ENCODE measurements at regions not wholly inside any gene's neighbourhood (a gene's known extent, or its start where the extent isn't known, plus 50 kb on each side); places are given as distances from the start of the nearest gene placed in this dataset.
A peak's percentile ranks its signal among the peaks of the same experiment; 100 is the strongest.

DNA sequence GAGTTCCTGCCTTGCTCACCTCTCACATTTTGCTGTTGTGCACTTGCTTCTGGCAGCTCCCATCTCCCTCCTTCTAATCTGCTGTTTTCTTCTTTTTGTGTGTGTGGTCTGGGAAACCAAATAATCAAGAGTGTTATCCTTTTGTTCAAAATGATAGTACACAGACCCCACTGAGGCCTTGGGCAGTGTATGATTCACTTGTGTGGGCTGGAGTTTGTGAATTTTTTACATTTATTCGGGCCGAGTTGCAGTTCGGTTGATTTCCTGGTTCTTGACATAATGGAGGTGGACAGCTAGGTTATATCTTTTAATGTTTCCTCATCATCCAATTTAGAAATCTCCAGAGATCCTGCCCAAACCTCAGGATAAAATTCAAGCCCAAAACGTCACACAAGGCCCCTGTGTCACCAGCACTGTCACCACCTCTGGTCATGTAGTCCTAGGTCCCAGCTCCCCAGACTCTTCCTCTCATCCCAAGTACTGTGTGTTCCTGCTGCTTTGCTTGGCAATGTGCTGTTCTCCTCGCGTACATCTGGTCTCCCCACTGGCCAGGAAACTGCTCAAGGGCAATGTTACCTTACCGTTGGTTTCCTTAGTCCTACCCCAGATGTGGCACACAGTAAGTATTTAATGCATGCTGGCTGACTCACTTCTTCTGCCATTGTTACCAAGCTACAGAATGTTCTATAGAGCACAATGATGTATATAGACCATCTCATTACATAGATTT is 55.7 kb upstream of the PHACTR2 start:
- no peak for DNase-seq

DNA sequence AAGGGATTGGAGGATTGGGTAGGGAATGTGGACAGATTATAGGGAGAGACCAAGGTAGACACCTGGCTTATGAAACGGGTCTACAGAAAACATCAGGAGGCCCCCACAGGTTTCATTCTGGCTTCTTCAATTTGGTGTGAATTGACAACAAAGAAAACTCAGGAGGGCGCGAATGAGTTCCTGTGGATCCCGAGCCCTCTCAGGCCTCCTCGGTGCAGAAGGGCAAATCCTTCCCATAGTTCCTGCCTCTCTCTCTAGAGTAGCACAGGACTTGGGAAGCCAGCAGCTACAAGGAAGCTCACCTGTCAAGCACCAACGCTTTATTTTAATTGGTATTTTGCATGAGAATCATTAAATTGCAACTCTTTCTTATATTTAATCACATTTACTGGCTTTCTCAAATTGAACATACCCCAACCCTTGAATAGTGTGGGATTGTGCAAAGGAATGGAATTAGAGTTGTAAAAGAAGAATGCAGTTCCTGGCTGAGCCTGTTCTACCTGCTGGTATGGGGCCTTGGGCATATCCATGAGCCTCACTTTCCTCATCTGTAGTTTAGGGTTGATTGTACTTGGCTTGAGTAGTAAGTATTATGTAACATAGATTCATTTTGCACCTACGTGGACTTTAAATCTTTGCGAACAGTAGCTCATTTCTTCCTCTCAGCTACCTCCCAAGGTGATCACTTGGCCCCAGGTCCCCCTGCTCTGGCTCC is 56.4 kb upstream of the PHACTR2 start:
- no peak for DNase-seq

DNA sequence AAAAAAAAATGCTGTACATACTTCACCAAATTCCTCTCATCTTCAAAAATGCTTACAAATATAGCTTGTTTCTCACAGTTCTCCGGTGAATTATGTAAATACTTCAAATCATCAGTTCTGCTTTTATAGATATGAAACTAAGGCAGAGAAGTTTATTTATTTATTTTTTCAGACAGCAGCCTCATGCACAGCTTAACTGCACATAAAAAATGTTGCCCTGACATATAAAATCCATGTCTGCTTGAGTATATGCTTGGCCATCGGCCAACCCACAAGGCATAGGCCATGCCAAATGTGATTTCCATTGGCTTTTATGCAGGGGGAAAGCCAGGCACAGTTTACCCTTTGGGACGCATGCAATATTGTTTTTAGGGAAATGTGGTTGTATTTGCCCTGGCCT is 57.3 kb upstream of the PHACTR2 start:
- no peak for DNase-seq

DNA sequence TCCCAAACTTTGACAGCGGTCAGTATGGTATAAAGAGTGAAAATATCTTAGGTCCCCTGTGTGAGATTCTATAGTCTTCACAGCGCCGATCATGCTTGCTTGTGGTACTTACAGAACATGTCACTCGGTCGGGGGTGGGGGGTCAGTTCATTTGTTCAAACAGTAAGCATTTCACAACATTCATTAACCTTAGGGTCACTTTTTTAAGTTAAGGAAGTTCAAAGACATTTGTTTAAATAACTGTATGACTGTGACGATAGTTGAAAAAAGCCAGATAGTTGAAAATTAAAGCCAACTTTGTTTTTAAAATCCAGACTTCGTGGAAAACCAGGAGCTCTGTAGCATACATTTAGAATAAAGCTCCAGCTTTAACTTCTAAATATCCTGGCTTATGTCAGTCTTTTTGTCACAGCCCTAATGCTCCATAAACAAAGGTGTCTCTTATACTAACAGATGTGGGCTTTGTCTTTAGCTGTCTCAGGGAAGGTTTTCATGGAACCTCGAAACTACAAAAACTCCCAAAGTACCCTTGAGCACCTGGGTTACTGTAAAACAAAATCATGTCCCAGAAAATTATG is 57.9 kb upstream of the PHACTR2 start:
- no peak for DNase-seq

DNA sequence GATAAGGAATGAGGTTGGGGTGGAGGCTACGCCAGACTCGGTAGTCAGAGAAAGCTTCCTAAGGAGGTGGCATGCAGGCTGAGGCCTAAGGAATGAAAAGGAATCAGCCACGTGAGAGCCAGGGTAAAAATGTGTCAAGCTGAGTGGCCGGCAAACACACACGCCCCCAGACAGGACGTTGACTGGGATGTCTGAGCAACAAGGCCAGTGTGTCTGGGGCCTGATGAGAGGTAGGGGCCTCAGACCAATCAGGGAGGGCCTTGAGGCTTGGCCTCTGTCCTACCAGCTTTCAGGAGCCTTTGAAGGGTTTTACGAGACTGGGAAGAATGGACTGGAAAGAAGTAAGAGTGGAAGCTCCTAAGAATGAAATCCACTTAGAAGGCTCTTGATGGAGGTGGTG is 61.0 kb upstream of the PHACTR2 start:
- DNase-seq: no peak

DNA sequence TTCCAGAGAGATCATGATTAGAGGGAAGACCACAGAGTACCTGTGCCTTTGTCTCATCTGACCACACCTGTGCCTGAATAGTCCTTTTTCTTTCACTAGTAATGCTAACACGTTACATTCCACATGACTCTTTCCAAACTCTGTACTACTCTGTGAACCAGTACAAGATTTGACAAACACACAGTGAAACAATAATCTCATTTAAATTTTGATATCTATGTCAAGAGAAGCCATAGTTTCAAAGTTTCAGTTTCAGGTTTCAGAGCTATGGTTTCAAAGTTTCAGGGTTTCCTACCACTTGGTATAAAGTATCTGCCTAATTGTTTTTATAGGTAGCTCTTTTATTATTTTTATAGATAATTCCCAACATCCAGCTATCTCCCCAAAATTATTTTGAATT is 62.0 kb upstream of the PHACTR2 start:
- DNase-seq: no peak

DNA sequence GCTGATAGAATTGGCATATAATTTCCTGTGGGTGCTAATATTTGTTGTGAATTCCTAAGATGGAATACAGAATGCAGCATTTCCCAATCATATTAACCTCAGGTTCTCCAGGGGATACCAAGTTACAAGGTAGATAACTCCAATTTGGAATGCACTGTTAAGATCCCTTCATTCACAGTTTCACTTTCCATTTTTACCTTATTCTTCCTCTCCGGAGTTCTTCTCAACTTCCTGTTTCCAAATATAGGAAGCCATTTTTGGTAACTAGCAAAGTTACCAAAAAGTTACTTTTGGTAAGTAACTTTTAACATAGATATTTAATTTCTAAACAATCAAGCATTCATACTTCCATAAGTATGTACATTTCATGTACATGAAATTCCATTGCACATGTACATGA is 63.5 kb upstream of the PHACTR2 start:
- no peak for DNase-seq

DNA sequence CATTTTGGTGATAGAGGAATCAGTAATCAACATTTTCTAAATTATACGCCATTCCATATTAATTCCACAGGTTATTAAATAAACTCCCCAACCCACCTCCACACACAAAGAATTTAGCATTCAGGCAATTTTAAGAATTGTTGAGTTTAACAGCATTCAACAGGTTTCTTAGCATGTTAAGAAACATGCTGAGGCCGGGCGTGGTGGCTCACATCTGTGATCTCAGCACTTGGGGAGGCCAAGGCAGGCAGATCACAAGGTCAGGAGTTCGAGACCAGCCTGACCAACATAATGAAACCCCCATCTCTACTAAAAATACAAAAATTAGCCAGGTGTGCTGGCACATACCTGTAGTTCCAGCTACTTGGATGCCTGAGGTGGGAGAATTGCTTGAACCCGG is 64.0 kb upstream of the PHACTR2 start:
- DNase-seq: no peak

DNA sequence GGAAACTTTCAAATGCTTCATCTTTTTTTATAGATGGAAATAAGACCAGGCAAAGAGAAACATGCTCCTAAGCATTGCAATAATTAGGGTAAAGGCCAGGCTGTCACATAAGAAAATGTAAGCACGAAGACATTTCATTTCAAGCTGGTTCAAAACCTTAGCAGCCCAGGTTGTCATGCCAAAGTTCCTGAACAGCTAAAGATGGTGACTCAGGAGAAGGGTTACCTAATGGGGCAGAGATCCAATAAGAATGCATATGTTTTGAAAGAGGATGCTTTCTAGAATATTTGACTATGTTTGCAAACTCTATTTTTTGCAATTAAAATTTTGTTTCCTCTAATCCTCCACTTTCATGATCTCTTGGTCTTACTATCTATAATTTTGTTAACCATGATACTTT is 65.6 kb upstream of the PHACTR2 start:
- DNase-seq: no peak

DNA sequence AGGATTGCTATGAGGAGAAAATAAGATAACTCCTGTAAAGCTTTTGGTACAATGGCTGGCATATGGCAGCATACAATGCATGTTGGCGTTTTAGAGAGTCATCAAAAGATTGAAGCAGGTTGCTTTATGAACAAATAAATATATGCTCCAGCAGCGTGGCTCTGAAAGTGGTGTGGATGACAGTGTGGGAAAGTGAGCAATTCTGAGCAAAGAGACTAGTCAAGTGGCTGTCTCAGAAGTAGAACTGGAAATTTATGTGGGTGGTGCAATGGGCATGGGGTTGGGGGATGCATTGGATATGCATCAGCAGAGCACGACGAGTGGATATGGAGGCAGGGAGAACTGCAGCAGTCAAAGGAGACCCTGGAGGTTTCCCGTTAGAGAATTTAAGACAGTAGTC is 66.2 kb upstream of the PHACTR2 start:
- DNase-seq: no peak

DNA sequence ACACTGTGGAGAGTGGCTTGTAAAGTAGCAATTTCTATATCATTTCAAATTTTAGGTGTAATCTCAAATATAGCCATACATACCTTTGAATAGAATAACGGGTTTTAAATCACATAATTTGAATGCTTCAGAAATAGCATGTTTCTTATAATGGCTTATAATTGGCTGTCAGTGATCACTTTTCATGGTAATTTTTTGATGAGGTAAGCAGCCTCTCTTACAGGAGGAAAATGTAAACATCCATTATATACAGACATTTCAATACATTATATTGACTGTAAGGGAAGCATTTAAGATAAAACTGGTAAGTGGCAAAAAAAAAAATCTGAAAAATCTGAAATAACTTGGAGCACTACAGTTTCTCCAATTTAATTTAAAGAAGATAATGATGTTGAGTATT is 67.8 kb upstream of the PHACTR2 start:
- no peak for DNase-seq

DNA sequence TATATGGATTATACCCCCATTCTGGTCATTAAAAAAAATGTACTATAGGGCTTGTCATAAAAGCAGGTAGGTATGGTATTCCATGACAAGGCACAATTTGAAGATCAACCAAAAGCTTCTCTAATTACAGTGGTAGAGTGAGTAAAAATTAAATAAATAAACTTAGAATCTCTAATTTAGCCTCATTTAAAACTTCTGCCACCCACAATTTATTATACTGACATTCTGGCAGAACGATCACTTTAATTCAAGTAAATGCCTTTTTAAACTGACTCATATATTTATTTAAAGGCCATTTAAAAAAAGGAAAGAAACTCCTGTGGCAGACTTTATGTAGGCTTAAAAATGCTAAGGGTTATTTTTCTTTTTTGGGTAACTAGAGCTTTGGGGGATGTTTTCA is 68.3 kb upstream of the PHACTR2 start:
- DNase-seq: no peak

DNA sequence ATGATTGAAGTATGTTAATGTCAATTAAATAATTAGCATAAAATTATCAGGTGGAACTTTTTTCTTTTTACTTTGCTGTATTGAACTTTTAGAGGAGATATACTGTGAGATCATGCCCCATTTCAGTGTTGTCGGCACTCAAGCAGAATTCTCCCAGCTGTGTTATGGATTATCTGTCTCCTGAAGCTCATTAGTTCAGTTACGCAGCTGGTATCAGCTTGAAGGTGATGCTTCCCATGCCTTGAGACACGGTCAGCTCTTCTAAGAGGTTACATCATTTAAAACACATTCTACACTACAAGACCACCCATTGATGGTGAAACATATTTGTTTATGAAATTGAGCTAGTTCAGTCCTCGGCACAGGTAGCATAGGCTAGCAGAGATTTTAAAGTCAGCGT is 68.9 kb upstream of the PHACTR2 start:
- no peak for DNase-seq

DNA sequence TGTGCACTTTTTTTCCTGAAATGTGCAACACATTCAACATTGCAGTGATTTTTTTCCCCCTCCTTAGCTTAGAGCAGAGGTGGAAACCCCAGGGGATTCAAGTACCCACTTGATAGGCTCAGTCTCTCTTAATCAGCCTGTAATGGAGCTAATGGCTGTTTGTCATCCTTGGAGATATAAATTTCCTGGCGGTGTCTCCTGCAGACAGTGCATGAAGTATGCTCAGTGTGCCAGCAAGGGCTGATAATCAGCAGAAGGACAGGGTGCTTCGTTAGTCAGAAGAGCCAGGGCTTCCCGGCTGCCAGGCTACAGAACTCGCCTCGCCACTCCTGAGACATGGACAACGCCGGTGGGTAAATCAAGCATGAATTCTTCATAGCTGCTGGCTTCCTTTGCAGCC is 69.8 kb upstream of the PHACTR2 start:
- DNase-seq: no peak

DNA sequence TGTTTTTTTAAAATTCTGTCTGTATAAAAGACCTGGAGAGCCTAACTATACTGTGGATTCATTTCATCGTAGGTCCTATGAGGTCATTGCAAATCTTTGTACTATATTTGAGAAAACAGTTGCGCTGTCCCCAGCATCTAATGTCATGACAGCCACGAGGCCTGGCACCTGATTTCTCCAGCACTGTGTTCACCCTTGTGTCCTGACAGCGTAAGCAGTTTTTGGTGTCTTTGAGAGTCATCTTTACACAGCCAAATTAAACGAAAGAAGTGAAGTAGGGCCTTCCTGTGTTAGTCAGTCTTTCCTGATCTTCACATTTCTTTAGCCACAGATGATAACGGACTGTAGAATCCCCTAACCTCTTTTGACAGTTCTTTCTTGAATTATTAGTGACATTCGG is 70.6 kb upstream of the PHACTR2 start:
- DNase-seq: no peak

DNA sequence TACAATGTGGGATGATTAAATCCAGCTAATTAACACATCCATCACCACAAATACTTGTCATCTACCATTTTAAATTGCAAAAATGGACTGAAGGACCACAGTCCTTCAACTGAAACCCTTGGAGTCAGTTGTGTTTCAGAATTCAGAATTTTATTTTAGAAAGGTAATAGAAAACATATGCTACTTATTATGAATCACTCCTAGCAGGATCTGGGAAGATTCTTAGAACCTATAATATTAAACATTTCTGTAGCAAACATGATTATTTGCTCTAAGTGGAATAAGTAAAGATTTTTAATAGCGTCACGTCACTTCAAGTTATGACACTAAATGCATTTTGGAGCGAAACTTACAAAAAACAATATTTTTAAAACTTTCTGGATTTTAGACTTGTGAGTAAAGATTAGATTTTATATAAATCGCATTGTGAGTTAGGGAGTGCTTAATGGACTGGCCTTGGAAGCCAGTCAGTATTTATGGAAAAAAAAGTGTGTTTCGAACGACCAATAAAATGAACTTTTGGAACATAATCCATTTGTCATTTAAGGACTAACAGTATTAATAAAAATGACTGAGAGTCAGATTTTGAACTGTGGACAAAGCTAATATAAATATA is 71.8 kb upstream of the PHACTR2 start:
- DNase-seq: peak; percentile 51

DNA sequence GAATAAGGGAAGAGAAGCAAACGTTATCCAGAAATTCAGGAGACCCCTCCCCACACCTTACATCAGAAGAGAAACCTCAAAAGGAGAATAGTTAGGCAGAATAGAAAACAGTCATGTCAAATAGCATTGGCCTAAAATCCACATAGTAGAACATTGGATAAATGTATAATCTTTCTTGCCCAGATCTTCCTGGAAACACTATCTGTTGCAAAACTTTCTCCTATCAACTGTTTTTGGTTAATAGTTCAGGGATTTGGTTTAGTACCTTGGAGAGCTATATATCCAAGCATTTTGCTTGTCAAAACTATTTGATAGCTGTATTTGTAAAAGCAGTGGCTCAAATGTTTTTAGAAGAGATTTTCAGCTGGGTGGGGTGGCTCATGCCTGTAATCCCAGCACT is 74.3 kb upstream of the PHACTR2 start:
- no peak for DNase-seq

DNA sequence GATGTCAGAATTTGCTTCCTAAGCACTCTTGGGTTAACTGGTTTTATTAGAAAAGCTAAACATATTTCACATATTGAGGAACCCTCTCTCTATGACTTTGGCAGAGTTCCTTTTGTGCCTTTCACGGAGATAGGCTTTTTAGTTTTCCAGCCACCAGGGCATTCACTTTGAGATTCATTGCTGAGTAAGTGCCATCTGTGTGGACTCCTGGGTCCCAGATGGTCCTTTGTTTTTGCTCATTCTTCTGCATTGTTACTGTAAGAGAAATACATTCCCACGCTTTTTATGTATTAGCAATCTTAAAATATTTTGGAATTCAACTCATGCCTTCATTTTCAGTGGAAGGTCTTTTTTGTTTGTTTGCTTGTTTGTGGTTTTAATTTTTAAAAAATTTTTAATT is 76.3 kb upstream of the PHACTR2 start:
- no peak for DNase-seq

DNA sequence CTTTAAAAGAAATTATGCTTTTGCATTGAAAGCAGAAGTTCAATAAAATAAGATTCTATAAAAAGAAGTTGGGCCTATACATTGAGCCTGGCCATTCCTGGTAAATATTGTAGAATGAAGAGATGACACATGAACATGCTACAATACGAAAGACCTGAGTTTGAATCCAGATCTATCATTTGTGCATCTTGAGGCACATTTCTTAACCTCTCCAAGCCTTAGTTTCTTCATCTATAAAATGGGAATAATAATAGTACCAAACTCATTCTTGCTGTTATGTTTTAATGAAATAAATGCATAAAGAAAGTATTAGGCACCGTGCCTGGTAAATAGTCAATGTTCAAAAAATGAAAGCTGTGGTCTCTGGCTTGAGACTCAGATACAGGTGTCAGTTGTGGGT is 76.9 kb upstream of the PHACTR2 start:
- DNase-seq: no peak

DNA sequence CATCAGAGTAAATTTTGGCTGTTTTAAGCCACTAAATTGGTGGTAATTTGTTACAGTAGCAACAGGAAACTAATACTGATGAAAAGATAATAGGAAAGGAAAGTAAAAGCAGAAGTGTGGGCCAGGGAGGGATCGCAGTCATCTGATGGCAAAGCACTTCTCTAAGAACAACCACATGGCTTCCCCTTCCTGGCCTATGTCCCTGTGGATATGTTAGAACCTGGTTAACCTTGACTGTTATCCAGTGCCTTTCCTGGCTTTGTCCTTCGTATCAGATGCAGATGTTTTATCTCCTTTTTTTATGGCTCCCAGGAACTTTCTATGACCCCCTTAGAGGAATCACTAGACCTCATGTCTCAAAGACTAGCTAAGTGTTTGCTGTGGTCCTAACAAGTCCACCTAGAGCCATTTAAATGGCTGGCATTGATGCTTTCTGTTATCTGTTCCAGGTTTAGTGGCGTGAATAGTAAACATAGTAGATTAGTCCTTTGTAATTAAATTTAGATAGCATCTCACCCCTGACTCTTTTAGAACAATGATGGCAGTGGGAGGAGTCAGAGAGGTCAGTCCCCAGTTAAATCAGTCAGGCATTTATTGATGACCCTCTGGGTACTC is 79.2 kb upstream of the PHACTR2 start:
- DNase-seq: no peak

DNA sequence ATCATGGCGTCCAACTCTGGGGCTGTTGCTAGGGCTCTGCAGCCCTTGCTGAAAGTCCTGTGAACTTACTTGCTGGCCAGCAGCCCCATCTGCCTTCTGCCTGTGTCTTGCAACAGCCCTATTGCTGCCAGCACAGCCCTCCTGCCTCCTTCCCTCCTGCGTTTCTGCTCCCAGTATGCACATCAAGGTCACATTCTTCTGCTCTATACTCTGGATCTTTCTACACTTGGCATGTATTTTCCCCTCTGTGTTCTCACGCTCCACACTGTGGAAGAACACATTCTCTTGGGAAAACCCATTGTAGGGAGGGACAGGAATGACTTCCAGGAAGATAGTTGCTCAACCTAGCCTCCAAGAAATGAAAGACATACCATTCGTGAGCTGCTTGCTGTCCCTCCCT is 80.9 kb upstream of the PHACTR2 start:
- no peak for DNase-seq

DNA sequence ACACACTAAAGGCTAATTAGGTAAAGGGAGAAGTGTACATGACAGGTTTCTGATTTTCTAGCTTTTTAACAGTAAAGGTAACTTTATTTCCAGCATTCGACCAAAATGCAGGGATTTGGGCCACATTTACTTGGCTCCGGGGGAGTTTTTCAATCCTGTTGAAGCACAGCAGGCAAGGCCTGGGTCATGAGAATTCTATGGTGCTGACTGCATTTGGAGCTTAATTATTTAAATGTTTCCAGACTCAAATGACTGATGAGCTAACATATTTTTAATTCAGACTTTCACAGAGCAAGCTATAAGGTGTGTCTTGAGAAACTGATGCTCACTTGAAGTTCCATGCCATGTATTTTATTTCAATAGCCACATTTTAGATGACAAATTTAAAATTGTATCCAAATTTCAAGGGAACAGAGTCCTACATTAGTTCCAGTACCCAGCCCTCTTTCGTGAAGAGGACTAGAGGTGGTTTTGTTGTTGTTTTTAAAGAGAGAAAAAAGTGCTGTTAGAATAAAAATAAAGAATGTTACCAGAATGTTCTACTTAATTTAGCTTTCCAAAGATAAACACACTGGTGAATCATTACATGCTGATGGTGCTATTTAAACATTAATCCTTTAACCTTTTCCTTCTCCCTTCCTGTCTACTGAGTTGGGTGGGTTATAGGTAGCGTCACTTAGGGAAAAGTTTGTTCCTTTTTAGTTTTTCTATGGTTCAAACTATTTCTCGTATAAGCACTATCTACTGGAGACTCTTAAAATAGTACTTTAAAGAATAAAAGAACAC is 82.3 kb upstream of the PHACTR2 start:
- DNase-seq: no peak

DNA sequence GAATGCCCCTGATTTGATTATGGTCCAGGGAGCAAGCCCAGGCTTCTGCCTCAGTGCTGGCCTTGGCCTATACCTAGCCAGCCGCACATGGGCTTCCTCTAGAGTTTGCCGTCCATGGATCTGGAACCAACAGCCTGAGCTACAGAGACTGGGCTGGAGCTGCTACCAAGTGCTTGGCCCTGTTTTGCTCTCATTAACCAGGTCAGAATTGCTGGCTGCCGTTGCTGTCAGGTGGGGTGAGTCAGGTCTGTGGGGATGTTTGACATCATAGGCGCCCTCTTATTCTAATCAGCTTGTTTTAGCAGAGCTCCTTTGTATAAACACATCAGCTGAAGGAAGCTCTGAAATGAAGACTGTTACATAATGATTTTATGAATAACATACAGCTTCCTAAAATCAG is 83.1 kb upstream of the PHACTR2 start:
- DNase-seq: no peak
